Peyer's patch (tissue), 4 donors: ENCODE measurements at regions not wholly inside any gene's neighbourhood (a gene's known extent, or its start where the extent isn't known, plus 50 kb on each side); places are given as distances from the start of the nearest gene placed in this dataset.

ENCODE experiments used
- CTCF ChIP-seq, 6 experiments: fragments of 450-650 bp in 4 of 6; fragments of 200-600 bp in 2 of 6; sonication (generic) in 1 of 6; IDR thresholded peaks; one replicate each; pipeline ENCODE4 v1.5.1; 2017 to 2019; ENCODE audit warnings: antibody characterized with exemption in 6 of 6, mild to moderate bottlenecking in 3 of 6, moderate library complexity in 1 of 6
- POLR2A ChIP-seq, 2 donors: fragments of 450-650 bp; IDR thresholded peaks; one replicate each; pipeline ENCODE4 v1.5.1; 2017; ENCODE audit warnings: antibody characterized with exemption in 2 of 2, mild to moderate bottlenecking in 2 of 2, moderate library complexity in 2 of 2

DNA sequence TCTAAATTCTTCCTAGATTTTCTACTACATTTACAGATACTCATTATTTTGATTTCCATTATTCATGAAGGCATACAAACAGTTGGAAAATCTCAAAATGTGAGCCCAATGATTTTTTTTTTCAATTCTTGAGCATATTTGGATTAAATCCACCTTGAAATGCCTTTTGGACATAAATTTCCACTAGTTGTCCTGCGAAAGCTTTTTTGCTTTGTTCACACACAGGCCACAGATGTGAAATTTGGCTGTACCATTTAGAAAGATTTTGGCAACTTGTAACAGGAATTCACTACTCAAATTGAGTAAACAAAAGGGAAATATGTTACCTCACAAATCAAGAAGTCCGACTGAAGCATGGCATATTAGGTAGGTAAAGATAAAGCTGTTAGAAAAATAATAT, 1631.0 kb downstream of the CDH8 start:
- no peak for TF ChIP-seq CTCF (IDR thresholded peaks at IDR 0.05)
- TF ChIP-seq POLR2A (IDR thresholded peaks at IDR 0.05) = no peak
